ENCODE measurements at regions not wholly inside any gene's neighbourhood (a gene's known extent, or its start where the extent isn't known, plus 50 kb on each side); places are given as distances from the start of the nearest gene placed in this dataset.
"Not testable (repeated sequence)": the region's sequence is repeated elsewhere in the genome, so short reads cannot be mapped to it uniquely, and the experiment has no call there.

- no peak overlapping the region for H3K27ac Mint-ChIP-seq
- DNase-seq (ENCODE audit: low spot score) = no peak
- no peaks in the 10 kb centered on the region for H3K36me3 Mint-ChIP-seq (ENCODE audit: low read depth)
- no peak overlapping the region for H3K4me3 Mint-ChIP-seq
- no peaks in the 10 kb centered on the region for H3K27me3 Mint-ChIP-seq (ENCODE audit: low read depth)
- no peaks in the 10 kb centered on the region for H3K9me3 Mint-ChIP-seq
- no peaks in the 10 kb centered on the region for H3K4me1 Mint-ChIP-seq (ENCODE audit: low read depth)
Measured at GRCh38 chr12:58314610-58315009, 373.2 kb downstream of the ATP23 start.

- H3K27me3 Mint-ChIP-seq (ENCODE audit: low read depth) = no peaks in the 10 kb centered on the region
- no peaks in the 10 kb centered on the region for H3K4me1 Mint-ChIP-seq (ENCODE audit: low read depth)
- no peak overlapping the region for H3K27ac Mint-ChIP-seq
- no peaks in the 10 kb centered on the region for H3K36me3 Mint-ChIP-seq (ENCODE audit: low read depth)
- no peak for DNase-seq (ENCODE audit: low spot score)
- no peaks in the 10 kb centered on the region for H3K9me3 Mint-ChIP-seq
- H3K4me3 Mint-ChIP-seq = no peak overlapping the region
Measured at GRCh38 chr12:58316926-58317325, 375.6 kb downstream of the ATP23 start.

DNA sequence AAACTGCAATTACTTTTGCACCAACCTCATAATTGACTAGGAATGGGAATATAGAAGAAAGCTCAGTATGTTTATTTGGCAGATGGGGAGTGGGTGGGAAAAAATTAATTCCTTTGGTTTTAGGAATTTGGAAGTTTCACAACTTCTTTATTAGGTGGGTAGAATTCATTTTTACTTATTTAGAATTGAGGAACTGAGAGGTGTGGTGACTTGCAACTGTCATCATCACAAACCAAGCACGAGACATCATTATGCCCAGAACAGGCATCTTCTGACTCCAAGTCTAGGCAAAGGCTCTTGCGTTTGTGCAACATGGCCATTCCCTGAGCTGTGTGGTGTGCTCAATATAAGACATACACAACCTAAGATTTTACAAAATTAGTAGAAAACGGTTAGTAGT lies 380.0 kb downstream of the ATP23 start:
- no peaks in the 10 kb centered on the region for H3K36me3 Mint-ChIP-seq (ENCODE audit: low read depth)
- no peak overlapping the region for H3K4me3 Mint-ChIP-seq
- H3K4me1 Mint-ChIP-seq (ENCODE audit: low read depth) = no peaks in the 10 kb centered on the region
- DNase-seq (ENCODE audit: low spot score) = no peak
- H3K27ac Mint-ChIP-seq = no peak overlapping the region
- no peaks in the 10 kb centered on the region for H3K27me3 Mint-ChIP-seq (ENCODE audit: low read depth)
- H3K9me3 Mint-ChIP-seq = no peaks in the 10 kb centered on the region

DNA sequence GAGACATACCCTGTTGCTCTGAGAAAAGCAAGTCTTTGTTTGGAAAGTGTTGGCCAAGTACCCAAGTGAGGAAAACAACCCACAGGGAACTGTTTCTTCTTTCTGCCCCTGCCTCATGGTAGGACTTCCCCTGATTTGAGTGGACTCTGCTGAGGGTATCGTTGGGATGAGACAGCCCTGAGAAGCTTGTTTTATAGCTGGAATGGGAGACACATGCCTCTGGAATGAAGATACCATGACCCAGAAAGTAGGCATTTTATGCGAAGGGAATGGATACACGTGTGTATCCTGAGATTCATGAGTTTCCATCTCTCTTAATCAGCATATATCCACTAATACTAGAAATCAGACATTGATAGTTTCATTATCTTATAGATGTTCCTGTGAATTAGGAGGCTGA lies 382.3 kb downstream of the ATP23 start:
- H3K27ac Mint-ChIP-seq = no peak overlapping the region
- no peak overlapping the region for H3K4me3 Mint-ChIP-seq
- H3K9me3 Mint-ChIP-seq = no peaks in the 10 kb centered on the region
- no peak for DNase-seq (ENCODE audit: low spot score)
- H3K4me1 Mint-ChIP-seq (ENCODE audit: low read depth) = no peaks in the 10 kb centered on the region
- no peaks in the 10 kb centered on the region for H3K36me3 Mint-ChIP-seq (ENCODE audit: low read depth)
- H3K27me3 Mint-ChIP-seq (ENCODE audit: low read depth) = no peaks in the 10 kb centered on the region

DNA sequence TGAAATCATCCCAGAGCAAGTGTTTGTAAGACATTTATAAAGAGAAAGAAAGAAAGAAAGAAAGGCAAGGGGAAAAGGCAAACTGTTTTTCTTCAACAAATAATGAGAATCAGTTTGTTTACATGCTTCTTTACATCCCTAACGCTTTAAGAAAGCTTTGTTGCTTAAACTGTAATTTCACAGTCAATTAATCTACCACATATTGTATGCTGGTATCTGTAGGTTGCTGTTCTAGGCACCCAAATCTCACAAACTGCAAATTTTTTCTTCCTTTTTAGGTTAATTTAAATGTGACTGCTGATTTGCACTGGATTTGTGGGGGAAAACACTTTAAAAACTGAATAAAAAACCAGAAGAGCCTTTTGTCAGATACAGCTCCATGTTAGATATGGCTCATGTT lies 384.2 kb downstream of the ATP23 start:
- no peak for DNase-seq (ENCODE audit: low spot score)
- Mint-ChIP-seq H3K4me1 (ENCODE audit: low read depth) (no peaks in the 10 kb centered on the region), H3K36me3 (ENCODE audit: low read depth) (no peaks in the 10 kb centered on the region), H3K4me3 (no peak overlapping the region), H3K27ac (no peak overlapping the region), H3K27me3 (ENCODE audit: low read depth) (no peaks in the 10 kb centered on the region), H3K9me3 (no peaks in the 10 kb centered on the region)

- Mint-ChIP-seq H3K36me3 (ENCODE audit: low read depth) (no peaks in the 10 kb centered on the region), H3K4me3 (no peak overlapping the region), H3K27ac (no peak overlapping the region), H3K4me1 (ENCODE audit: low read depth) (no peaks in the 10 kb centered on the region), H3K27me3 (ENCODE audit: low read depth) (no peaks in the 10 kb centered on the region), H3K9me3 (no peaks in the 10 kb centered on the region)
- no peak for DNase-seq (ENCODE audit: low spot score)
Measured at GRCh38 chr12:58326534-58326933, 385.2 kb downstream of the ATP23 start.

GRCh38 chr12:58336581-58337242 lies 395.3 kb downstream of the ATP23 start:
- not testable (repeated sequence) for DNase-seq (ENCODE audit: low spot score); H3K9me3 Mint-ChIP-seq; H3K27me3 Mint-ChIP-seq (ENCODE audit: low read depth); H3K27ac Mint-ChIP-seq; H3K4me1 Mint-ChIP-seq (ENCODE audit: low read depth); H3K36me3 Mint-ChIP-seq (ENCODE audit: low read depth); H3K4me3 Mint-ChIP-seq

DNA sequence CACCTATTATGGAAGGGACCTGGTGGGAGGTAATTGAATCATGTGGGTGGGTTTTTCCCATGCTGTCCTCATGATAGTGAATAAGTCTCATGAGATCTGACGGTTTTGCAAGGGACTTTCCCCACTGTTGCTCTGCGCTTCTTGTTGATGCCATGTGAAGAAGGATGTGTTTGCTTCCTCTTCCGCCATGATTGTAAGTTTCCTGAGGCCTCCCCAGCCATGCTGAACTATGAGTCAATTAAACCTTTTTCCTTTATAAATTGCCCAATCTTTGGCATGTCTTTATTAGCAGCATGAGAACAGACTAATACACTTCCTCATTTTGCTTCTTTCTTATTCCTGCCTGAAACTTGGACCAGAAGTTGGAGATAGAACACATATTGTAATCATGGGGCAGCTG lies 396.2 kb downstream of the ATP23 start:
- H3K27me3 Mint-ChIP-seq (ENCODE audit: low read depth); H3K9me3 Mint-ChIP-seq; DNase-seq (ENCODE audit: low spot score); H3K36me3 Mint-ChIP-seq (ENCODE audit: low read depth); H3K27ac Mint-ChIP-seq; H3K4me1 Mint-ChIP-seq (ENCODE audit: low read depth); H3K4me3 Mint-ChIP-seq: not testable (repeated sequence)

- H3K36me3 Mint-ChIP-seq (ENCODE audit: low read depth) = no peaks in the 10 kb centered on the region
- no peaks in the 10 kb centered on the region for H3K9me3 Mint-ChIP-seq
- no peak for DNase-seq (ENCODE audit: low spot score)
- H3K4me1 Mint-ChIP-seq (ENCODE audit: low read depth) = no peaks in the 10 kb centered on the region
- H3K27ac Mint-ChIP-seq = no peak overlapping the region
- H3K27me3 Mint-ChIP-seq (ENCODE audit: low read depth) = no peaks in the 10 kb centered on the region
- no peak overlapping the region for H3K4me3 Mint-ChIP-seq
Measured at GRCh38 chr12:58341791-58342190, 400.4 kb downstream of the ATP23 start.

- Mint-ChIP-seq H3K4me3 (no peak overlapping the region), H3K27me3 (ENCODE audit: low read depth) (no peaks in the 10 kb centered on the region), H3K4me1 (ENCODE audit: low read depth) (no peaks in the 10 kb centered on the region), H3K36me3 (ENCODE audit: low read depth) (no peaks in the 10 kb centered on the region), H3K27ac (no peak overlapping the region), H3K9me3 (no peaks in the 10 kb centered on the region)
- DNase-seq (ENCODE audit: low spot score) = no peak
Measured at GRCh38 chr12:58342736-58343135, 401.4 kb downstream of the ATP23 start.

DNA sequence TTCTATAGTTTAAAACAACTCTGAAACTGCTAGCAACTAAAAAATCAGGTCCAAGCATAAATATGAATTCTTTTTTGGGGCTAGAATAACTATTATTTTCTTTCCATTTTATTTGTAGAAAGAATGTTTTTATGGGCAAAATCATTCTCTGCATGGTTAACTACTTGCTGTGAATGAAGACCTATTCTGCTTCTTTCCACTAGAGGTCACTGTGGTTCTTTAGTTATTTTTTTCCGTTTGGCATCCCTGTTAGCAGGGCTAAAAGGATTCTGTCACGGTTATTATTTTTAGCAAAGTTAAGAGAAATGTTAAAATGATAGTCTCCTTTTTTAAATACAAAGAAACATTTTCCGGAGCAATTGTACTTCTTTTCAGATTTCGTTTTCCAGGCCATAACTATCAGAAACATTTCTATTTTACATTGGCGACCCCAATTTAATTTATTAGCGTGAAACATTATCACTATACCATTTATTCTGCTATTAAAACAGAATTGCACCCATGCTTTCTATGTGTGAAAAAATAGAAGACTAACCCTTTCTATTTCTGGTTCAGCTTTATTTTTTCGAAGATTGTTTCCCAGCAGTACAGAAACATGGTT lies 404.8 kb downstream of the ATP23 start:
- Mint-ChIP-seq H3K9me3 (no peaks in the 10 kb centered on the region), H3K4me3 (no peak overlapping the region), H3K27ac (no peak overlapping the region), H3K36me3 (ENCODE audit: low read depth) (no peaks in the 10 kb centered on the region), H3K4me1 (ENCODE audit: low read depth) (no peaks in the 10 kb centered on the region), H3K27me3 (ENCODE audit: low read depth) (no peaks in the 10 kb centered on the region)
- DNase-seq (ENCODE audit: low spot score) = no peak

DNA sequence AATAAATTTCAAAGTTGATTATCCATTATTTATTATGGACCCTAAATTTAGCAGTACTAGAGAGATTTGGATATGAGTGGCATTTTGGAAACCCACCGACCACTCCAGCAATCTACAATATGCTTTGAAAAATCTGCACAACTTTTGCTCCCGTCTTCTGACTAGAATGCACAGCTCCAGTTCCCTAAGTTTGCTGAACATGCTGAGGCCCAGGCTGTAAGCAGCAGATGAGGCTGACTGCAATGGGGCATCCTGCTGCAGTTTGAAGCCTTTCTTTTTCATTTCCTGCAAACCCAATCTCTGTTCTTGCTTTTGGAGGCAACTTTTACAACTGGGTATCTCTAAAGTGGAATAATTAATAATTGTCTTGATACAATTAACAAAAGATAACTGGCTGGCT lies 405.8 kb downstream of the ATP23 start:
- no peaks in the 10 kb centered on the region for H3K27me3 Mint-ChIP-seq (ENCODE audit: low read depth)
- no peak overlapping the region for H3K27ac Mint-ChIP-seq
- no peak overlapping the region for H3K4me3 Mint-ChIP-seq
- no peaks in the 10 kb centered on the region for H3K4me1 Mint-ChIP-seq (ENCODE audit: low read depth)
- no peaks in the 10 kb centered on the region for H3K9me3 Mint-ChIP-seq
- H3K36me3 Mint-ChIP-seq (ENCODE audit: low read depth) = no peaks in the 10 kb centered on the region
- no peak for DNase-seq (ENCODE audit: low spot score)

DNA sequence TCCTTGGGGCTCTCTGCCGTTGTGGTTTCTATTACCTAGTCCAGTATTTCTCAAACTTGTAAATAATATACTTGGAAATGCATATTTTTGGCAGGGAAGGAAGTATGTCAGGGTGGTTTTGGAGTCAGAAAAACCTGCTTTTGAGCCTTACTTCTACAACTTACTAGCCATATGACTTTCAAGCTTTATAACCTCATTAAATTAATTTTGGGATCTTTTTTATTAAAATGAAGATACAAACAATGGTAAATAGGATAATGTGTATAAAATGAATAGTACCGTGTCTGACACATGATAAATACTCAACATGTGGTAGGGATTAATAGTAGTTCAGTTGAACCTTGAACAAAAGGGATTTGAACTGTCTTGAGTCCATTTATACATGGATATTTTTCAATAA lies 406.3 kb downstream of the ATP23 start:
- no peak for DNase-seq (ENCODE audit: low spot score)
- no peaks in the 10 kb centered on the region for H3K36me3 Mint-ChIP-seq (ENCODE audit: low read depth)
- H3K4me3 Mint-ChIP-seq = no peak overlapping the region
- H3K9me3 Mint-ChIP-seq = no peaks in the 10 kb centered on the region
- H3K4me1 Mint-ChIP-seq (ENCODE audit: low read depth) = no peaks in the 10 kb centered on the region
- H3K27me3 Mint-ChIP-seq (ENCODE audit: low read depth) = no peaks in the 10 kb centered on the region
- H3K27ac Mint-ChIP-seq = no peak overlapping the region

- H3K9me3 Mint-ChIP-seq = no peaks in the 10 kb centered on the region
- H3K4me3 Mint-ChIP-seq = no peak overlapping the region
- no peaks in the 10 kb centered on the region for H3K27me3 Mint-ChIP-seq (ENCODE audit: low read depth)
- H3K27ac Mint-ChIP-seq = no peak overlapping the region
- no peak for DNase-seq (ENCODE audit: low spot score)
- H3K36me3 Mint-ChIP-seq (ENCODE audit: low read depth) = no peaks in the 10 kb centered on the region
- H3K4me1 Mint-ChIP-seq (ENCODE audit: low read depth) = no peaks in the 10 kb centered on the region
Measured at GRCh38 chr12:58349161-58349560, 407.8 kb downstream of the ATP23 start.

GRCh38 chr12:58356794-58357193 lies 415.4 kb downstream of the ATP23 start:
- H3K36me3 Mint-ChIP-seq (ENCODE audit: low read depth) = no peaks in the 10 kb centered on the region
- no peaks in the 10 kb centered on the region for H3K9me3 Mint-ChIP-seq
- H3K27ac Mint-ChIP-seq = no peak overlapping the region
- no peak overlapping the region for H3K4me3 Mint-ChIP-seq
- DNase-seq (ENCODE audit: low spot score) = no peak
- no peaks in the 10 kb centered on the region for H3K27me3 Mint-ChIP-seq (ENCODE audit: low read depth)
- H3K4me1 Mint-ChIP-seq (ENCODE audit: low read depth) = peaks cover 4% of the 10 kb centered on the region

Data from T-helper 2 cell treated with Interferon-gamma antibody and Interleukin-4, amounts not matched to agents 5 μg/mL and 100 μg/mL, for 36 hours (primary cell).